ENCODE measurements at regions not wholly inside any gene's neighbourhood (a gene's known extent, or its start where the extent isn't known, plus 50 kb on each side); places are given as distances from the start of the nearest gene placed in this dataset.

DNA sequence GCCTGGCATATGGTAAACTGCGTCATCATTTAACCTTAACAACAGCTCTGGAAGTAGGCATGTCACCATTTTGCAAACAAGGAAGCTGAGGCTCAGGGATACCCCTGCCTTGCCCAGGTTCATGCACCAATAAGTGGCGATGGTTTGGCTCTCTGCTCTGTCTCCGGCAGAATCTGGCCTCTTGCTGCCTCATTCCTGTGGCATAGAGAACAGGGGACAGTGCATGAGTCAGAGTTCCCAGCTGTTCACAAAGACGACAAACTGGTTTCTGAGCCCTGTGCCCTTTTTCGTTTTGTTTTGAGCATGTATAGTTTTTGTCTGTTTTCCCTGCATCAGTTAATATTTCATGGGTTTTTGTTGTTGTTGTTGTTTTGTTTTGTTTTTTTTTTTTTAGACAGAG lies 236.8 kb downstream of the OPA1 start:
- no peak for DNase-seq

DNA sequence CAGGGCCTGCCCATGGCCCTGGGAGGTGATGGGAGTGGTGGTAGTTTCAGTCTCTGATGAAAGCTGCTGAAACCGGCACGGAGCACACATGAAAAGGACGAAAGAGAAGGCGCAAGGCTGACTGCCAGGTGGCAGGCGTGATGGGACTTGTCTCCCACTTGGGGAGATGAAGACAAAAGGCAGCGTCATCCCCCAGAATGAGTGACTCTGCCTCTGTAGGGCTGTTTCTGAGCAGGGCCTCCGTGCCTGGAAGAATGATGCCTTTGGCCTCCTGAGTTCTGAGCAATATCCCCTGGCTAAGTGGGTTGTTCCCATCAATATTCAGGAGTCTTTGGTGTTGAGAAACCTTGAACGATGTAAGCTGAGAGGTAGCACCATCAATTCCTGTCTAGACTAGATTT lies 237.8 kb downstream of the OPA1 start:
- no peak for DNase-seq

DNA sequence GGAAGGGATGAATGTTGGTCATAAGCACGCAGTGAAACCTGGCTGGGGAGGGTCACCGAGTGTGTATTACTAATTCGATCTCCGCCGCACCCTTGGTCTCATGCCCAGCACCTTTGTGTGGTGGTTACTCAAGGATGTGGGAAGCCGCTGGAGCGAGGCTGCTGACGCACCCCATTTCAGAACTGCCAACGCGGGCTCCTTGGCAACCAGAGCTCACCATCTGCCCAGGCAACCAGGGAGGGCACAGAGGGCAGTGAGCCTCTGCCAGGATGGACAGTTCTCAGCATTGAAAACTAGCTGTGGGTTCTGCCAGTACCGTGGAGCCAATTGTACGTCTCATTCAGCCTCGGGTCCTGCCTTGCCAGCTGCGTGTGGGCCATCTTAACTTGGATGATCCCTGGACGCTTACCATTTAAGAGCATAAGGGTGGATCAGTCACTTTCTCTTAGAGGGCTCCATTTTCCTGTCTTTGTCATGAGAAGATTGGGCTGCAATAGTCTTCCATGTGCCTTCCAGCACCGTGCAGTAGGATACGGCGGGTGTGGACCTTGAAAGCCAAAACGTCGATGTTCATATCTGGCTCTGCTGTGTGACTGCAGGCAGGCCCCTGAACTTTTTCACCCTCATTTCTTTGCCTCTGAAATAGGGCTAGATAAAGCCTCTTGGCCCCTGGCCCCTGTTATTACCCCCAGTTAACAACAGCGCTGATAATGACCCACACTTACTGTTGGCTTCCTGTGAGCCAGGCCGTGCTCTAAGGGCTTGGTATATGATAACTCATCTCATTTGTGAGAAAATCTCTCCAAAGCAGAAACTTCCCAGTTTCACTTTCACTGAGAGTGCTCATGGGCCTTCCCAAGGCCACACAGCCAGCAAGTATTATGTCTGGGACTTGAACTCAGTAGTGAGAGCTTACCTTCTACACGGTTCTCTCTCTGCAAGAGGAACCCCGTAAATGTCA lies 238.8 kb downstream of the OPA1 start:
- no peak for DNase-seq

DNA sequence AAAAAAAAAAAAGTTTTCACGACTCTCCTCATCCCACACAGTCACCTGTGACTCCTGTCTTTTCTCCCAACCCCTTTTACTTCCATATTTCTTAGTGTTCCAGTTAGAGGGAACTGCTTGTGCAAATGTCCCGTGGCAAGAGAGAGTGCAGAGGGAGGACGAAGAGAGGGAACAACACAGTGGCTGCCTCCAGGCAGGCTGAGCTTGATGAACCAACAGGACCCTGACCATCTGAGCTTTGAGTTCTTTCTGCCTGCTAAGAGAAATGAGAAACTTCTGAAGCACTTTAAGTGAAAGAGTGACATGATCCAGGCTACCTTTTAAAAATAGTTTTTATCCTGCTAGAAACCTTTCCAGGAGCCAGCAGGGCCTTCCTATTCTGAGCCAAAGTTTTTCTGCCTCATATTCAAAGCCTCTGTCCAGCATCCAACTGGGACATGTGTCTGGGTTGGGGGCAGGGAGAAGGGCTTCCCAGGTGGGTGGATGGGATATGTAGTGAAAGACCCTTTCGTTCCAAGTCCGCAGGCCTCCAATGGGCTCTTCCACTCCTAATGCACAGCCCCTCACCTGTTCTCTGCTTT lies 239.9 kb downstream of the OPA1 start:
- no peak for DNase-seq

- DNase-seq: no peak
Measured at GRCh38 chr3:193833592-193833991, 240.6 kb downstream of the OPA1 start.

DNA sequence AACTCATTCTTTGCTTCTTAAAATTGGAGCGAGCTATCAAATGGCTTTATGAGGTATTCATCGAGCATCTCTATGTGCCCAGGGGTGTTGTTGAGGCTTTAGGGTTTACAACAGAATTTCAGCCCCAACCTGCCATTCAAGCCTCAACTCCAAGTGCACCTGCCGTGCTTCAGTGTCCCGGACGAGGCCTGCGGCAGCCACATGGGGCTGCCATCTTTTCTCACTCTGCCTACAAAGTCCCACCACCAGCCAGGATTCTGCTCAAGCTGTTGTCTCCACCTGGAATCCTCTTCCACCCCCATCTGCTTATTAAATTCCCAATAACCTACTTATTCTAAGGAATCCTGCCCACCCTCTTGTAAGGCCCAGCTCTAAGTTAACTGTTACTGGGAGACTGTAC lies 242.4 kb downstream of the OPA1 start:
- DNase-seq: no peak

- DNase-seq: no peak
Measured at GRCh38 chr3:193836511-193836910, 243.5 kb downstream of the OPA1 start.

DNA sequence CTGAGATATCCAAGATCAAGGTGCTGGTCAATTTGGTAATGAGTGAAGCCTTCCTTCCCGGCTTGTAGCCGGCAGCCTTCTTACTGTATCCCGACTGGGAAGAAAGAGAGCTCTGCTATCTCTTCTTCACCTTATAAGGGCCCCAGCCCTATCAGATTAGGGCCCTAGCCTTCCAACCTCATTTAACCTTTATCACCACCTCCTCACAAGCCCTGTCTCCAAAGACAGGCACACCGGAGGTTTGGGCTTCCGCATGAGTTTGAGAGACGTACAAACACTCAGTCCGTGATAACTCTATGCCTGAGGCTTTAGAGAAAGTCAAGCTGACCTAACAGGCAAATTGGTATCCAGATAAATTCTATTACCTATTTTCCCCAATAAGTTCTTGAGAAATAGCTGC lies 243.9 kb downstream of the OPA1 start:
- DNase-seq: no peak

- no peak for DNase-seq
Measured at GRCh38 chr3:193837347-193837827, 244.4 kb downstream of the OPA1 start.

GRCh38 chr3:193840111-193840641 lies 247.2 kb downstream of the OPA1 start:
- DNase-seq: no peak

- no peak for DNase-seq
Measured at GRCh38 chr3:193841581-193841980, 248.6 kb downstream of the OPA1 start.

DNA sequence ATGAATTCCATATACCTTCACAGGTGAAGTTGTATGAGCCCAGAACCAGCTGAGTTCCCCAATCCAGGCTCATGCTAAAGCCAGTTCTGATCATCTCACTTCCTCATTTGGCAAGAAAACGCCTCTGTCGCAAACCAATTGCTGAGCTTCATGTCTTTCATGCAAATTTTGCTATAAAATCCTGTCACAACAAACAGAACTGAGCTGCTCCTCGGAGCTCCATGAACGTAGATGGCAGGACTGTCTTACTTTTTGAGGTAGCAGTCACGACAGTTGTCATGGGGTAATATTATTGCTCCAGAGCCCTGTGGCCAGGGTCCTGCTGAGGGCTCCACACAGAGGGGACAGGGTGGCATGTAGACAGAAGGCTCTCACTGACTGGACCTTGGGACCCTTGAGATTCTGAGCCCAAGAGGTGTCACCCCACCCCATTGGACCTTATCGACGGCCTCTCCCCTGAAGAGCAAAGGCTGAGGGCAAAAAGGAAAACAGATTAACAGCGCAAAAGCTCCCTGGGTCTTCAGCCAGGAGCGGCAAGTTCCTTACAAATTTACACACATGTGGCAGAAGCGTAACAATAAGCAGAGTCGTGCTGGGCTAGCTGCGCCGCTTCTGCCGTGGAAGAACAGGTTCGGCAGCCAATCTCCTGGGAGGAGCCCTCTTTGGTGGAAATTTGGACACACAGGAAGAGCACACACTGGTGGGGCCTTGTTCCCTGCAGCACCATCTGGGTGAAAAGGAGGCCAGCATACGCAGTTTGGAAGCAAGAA lies 249.2 kb downstream of the OPA1 start:
- no peak for DNase-seq

- no peak for DNase-seq
Measured at GRCh38 chr3:193842832-193843473, 249.9 kb downstream of the OPA1 start.

DNA sequence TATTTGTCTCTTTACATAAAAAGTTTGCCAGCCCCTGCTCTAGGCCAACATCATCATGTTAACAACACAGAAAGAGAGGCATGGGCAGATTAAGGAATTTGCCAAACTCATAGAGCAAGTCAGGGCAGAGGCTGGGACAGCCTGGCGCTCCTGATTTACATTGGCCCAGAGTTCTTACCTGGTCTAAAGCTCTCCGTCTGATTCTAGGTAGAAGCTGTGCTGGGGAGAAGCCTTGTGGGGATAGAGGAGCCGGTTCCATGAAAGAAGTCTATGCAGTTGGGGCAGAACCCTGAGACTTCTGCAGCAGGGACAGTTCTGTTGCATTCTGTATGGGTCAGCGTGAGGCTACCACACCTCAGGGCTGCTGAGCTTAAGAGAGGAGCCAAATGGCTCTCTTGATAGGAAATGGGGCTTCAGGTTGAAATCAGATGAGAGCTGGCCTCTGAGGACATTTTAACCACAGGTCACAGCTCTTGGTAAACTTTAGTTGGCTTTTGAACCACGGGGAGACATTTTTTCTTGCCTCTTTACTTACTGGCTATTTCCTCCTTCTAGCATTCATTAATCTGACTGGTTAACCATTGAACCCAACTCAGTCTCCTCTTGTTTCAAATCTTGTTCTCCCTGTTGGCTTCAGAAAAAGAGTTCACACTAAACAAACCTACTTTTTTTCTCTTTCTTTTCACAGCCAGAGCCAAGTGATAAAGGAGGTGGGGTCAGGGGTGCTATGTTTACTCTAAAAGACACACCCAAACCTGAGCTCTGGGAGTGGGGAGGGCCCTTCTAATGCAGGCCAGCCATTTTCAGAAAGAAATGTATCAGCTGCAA lies 250.7 kb downstream of the OPA1 start:
- DNase-seq: no peak

DNA sequence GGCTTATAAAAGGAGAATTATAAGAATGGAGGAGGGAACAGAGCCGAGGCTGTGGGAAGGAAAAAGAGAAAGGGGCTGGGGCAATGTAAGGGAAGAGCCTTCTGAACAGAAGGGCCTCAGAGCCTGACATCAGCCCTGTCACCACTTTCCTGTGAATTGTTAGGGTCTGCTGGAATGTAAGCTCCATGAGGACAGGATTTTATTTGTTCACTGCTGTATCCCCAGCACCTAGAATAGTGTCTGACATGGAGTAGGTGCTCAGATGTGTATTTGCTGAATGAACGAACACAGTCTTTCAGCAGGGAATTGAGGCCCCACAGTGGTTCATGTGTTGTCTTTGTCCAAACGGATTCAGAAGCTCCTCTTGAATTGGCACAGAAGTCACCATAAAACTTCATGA lies 251.5 kb downstream of the OPA1 start:
- DNase-seq: no peak

DNA sequence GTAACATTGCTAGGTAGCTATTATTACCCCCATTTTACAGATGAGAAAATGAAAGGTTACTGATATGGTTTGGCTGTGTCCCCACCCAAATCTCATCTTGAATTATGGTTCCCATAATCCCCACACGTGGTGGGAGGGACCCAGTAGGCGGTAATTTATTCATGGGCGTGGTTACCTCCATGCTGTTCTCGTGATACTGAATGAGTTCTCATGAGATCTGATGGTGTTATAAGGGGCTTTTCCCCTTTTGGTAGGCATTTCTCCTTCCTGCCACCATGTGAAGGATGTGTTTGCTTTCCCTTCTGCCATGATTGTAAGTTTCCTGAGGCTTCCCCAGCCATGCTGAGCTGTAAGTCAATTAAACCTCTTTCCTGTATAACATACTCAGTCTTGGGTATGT lies 252.1 kb downstream of the OPA1 start:
- no peak for DNase-seq

DNA sequence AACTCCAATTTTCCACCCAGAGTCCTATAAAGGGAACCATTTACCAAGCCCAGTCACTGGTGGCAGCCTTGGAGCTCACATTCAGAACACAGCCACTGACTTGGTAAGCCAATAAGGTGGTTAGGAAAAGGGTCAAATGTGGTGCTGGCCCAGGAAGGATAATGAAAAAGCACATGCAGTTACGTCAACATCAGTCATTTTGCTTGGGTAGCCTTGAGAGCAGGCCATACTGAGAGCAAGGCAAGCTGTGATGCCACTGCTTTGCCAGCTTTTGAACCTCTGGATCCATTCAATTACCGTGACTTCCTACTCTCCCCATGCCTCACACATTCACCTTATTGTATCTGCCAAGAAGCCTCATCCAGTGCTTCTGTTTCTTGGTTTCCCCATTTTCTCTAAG lies 253.6 kb downstream of the OPA1 start:
- DNase-seq: no peak

DNA sequence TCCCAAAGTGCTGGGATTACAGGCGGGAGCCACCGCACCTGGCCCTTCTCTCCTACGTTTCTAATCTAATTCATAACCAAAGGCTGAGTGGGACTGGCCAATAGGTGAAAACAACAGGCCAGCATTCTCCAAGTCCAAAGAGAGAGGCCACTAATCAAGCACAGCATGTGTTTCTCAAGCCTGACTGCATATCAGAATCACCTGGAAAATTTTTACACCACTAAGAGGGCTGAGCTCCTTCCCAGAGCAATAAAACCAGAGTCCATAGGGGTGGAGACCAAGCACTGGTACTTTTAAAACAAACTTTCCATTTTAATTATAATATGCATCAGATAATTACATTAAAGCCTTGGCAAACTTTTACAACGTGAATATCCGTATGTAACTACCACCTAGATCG lies 254.4 kb downstream of the OPA1 start:
- no peak for DNase-seq

DNA sequence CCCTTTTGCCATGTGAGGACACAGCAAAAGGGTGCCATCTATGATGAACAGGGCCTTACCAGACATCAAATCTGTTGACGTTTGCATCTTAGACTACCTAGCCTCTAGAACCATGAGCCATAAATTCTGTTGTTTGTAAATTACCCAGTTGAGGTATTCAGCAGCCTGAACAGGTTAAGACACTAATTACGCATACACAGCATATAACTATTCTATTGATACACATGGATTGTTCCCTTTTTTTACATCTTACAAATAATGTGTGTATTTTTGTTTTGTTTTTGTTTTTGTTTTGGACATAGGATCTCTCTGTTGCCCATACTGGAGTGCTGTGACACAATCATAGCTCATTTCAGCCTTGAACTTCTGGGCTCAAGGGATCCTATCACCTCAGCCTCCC lies 255.5 kb downstream of the OPA1 start:
- DNase-seq: no peak

GRCh38 chr3:193850084-193850619 lies 257.1 kb downstream of the OPA1 start:
- no peak for DNase-seq

- DNase-seq: no peak
Measured at GRCh38 chr3:193851428-193851847, 258.4 kb downstream of the OPA1 start.

Data from eye (tissue), 1 donor.